ENCODE measurements at regions not wholly inside any gene's neighbourhood (a gene's known extent, or its start where the extent isn't known, plus 50 kb on each side); places are given as distances from the start of the nearest gene placed in this dataset.

DNA sequence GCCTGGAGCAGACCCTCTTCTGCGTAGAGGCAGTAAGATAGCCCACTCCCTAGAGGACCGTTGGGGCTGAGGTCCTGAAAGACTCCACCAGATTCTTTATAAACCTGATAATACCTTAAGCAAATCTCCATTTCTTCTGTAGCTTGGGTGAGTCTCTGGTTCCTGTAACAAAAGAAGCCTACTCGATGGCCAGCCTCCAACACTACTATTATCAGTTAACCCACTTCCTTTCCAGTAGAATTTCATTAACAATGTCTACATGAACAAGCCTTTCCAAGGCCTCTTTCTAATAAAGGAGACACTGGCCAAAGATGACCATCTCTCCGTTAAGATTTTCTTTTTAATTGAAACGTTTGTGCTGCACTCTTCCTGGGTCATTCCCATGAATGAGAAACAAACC is 201.7 kb upstream of the KCTD7 start:
- TF ChIP-seq, protein P1, sequence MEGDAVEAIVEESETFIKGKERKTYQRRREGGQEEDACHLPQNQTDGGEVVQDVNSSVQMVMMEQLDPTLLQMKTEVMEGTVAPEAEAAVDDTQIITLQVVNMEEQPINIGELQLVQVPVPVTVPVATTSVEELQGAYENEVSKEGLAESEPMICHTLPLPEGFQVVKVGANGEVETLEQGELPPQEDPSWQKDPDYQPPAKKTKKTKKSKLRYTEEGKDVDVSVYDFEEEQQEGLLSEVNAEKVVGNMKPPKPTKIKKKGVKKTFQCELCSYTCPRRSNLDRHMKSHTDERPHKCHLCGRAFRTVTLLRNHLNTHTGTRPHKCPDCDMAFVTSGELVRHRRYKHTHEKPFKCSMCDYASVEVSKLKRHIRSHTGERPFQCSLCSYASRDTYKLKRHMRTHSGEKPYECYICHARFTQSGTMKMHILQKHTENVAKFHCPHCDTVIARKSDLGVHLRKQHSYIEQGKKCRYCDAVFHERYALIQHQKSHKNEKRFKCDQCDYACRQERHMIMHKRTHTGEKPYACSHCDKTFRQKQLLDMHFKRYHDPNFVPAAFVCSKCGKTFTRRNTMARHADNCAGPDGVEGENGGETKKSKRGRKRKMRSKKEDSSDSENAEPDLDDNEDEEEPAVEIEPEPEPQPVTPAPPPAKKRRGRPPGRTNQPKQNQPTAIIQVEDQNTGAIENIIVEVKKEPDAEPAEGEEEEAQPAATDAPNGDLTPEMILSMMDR (conservative IDR thresholded peaks at IDR 0.05; ENCODE audit: low read length), result no peak
- no peak for TF ChIP-seq EZH2phosphoT487 (IDR thresholded peaks at IDR 0.05; ENCODE audit: borderline replicate concordance, low read depth, low read length)
